Activated CD4-positive, alpha-beta T cell treated with anti-CD3 and anti-CD28 coated beads for 4 hours (primary cell): ENCODE measurements at regions not wholly inside any gene's neighbourhood (a gene's known extent, or its start where the extent isn't known, plus 50 kb on each side); places are given as distances from the start of the nearest gene placed in this dataset.
"Not testable (repeated sequence)": the region's sequence is repeated elsewhere in the genome, so short reads cannot be mapped to it uniquely, and the experiment has no call there.

Experiments
- DNase-seq, 2 donors: peaks; one replicate each; pipeline ENCODE4 v3.0.0-alpha.2; 2020

GRCh38 chr3:16708285-16708684, 103.1 kb upstream of the DAZL start:
- DNase-seq, result no peak

GRCh38 chr3:16711691-16712090, 106.5 kb upstream of the DAZL start:
- DNase-seq, result not testable (repeated sequence)

GRCh38 chr3:16715281-16715680, 110.1 kb upstream of the DAZL start:
- DNase-seq, result no peak

GRCh38 chr3:16719426-16719825, 114.2 kb upstream of the DAZL start:
- DNase-seq, result no peak

GRCh38 chr3:16720367-16720940, 115.2 kb upstream of the DAZL start:
- no peak for DNase-seq

- DNase-seq, result no peak
Measured at GRCh38 chr3:16721494-16721893, 116.3 kb upstream of the DAZL start.

GRCh38 chr3:16723978-16724377, 118.8 kb upstream of the DAZL start:
- no peak for DNase-seq

GRCh38 chr3:16724487-16724886, 119.3 kb upstream of the DAZL start:
- DNase-seq, result no peak

GRCh38 chr3:16725972-16726371, 120.7 kb upstream of the DAZL start:
- no peak for DNase-seq

GRCh38 chr3:16728770-16729745, 123.8 kb upstream of the DAZL start:
- no peak for DNase-seq

GRCh38 chr3:16738451-16738850, 133.2 kb upstream of the DAZL start:
- no peak for DNase-seq

- no peak for DNase-seq
Measured at GRCh38 chr3:16739541-16740105, 134.4 kb upstream of the DAZL start.

GRCh38 chr3:16740515-16740914, 135.3 kb upstream of the DAZL start:
- DNase-seq, result no peak

GRCh38 chr3:16741103-16741758, 136.0 kb upstream of the DAZL start:
- DNase-seq, result no peak

GRCh38 chr3:16741890-16742289, 136.7 kb upstream of the DAZL start:
- DNase-seq, result no peak

- no peak for DNase-seq
Measured at GRCh38 chr3:16743276-16743675, 138.1 kb upstream of the DAZL start.

- no peak for DNase-seq
Measured at GRCh38 chr3:16759227-16759903, 125.4 kb upstream of the PLCL2 start.

GRCh38 chr3:16761571-16761970, 123.2 kb upstream of the PLCL2 start:
- DNase-seq, result no peak

- no peak for DNase-seq
Measured at GRCh38 chr3:16765661-16766060, 119.1 kb upstream of the PLCL2 start.

- no peak for DNase-seq
Measured at GRCh38 chr3:16767006-16767405, 117.7 kb upstream of the PLCL2 start.

- DNase-seq, result no peak
Measured at GRCh38 chr3:16768014-16768413, 116.7 kb upstream of the PLCL2 start.

- DNase-seq, result no peak
Measured at GRCh38 chr3:16768956-16769355, 115.8 kb upstream of the PLCL2 start.

- DNase-seq, result no peak
Measured at GRCh38 chr3:16769525-16769924, 115.2 kb upstream of the PLCL2 start.
